SU-DHL-6 (cell line): ENCODE measurements at regions not wholly inside any gene's neighbourhood (a gene's known extent, or its start where the extent isn't known, plus 50 kb on each side); places are given as distances from the start of the nearest gene placed in this dataset.

Experiments used
- H2AFZ ChIP-seq: fragments of 200-600 bp; sonication (generic); 2 replicates; pipeline ENCODE4 v1.6.1; 2014; ENCODE audit warnings: low read depth, mild to moderate bottlenecking, moderate library complexity, mixed read lengths, antibody characterized with exemption, low read length; ENCODE audit not compliant: severe bottlenecking
- H3F3A ChIP-seq: fragments of 200-600 bp; shearing (Covaris generic); 2 replicates; pipeline ENCODE4 v1.6.0; 2016; ENCODE audit warnings: antibody characterized with exemption, mild to moderate bottlenecking; ENCODE audit not compliant: insufficient read depth
- H3K27ac ChIP-seq: fragments of 200-600 bp; sonication (generic); 2 replicates; pipeline ENCODE4 v1.5.1; 2016; ENCODE audit warnings: low read depth, mild to moderate bottlenecking, low read length, moderate library complexity, mixed read lengths
- H3K27me3 ChIP-seq: fragments of 200-600 bp; sonication (generic), shearing (Covaris generic); 2 replicates; pipeline ENCODE4 v1.6.0; 2014; ENCODE audit warnings: mild to moderate bottlenecking, low read length
- H3K36me3 ChIP-seq: fragments of 200-600 bp; sonication (generic); 2 replicates; pipeline ENCODE4 v1.6.1; 2014; ENCODE audit warnings: mild to moderate bottlenecking, low read length, mixed read lengths
- H3K4me2 ChIP-seq: fragments of 300-600, 200-600 bp; shearing (Covaris generic), sonication (generic); 2 replicates; pipeline ENCODE4 v1.6.0; 2014; ENCODE audit warnings: low read length, low read depth, mild to moderate bottlenecking; ENCODE audit not compliant: poor library complexity, severe bottlenecking
- H3K4me3 ChIP-seq: fragments of 200-600 bp; sonication (generic); 2 replicates; pipeline ENCODE4 v1.5.1; 2014; ENCODE audit warnings: antibody characterized with exemption, low read length, mild to moderate bottlenecking, mixed read lengths; ENCODE audit not compliant: insufficient read depth, poor library complexity, severe bottlenecking
- H3K79me2 ChIP-seq: fragments of 200-600 bp; sonication (generic); 2 replicates; pipeline ENCODE4 v1.6.1; 2014; ENCODE audit warnings: mild to moderate bottlenecking, low read length, moderate library complexity; ENCODE audit not compliant: insufficient read depth
- H3K9ac ChIP-seq: fragments of 200-600 bp; sonication (generic); 2 replicates; pipeline ENCODE4 v1.7.0; 2014; ENCODE audit warnings: mild to moderate bottlenecking, low read length
- H3K9me2 ChIP-seq: fragments of 200-600 bp; sonication (generic); replicated peaks from 2 replicates; pipeline ENCODE4 v1.6.1; 2014; ENCODE audit warnings: low read length; ENCODE audit not compliant: insufficient read depth
- H3K9me3 ChIP-seq: fragments of 200-600 bp; sonication (generic); 2 replicates; pipeline ENCODE4 v1.6.1; 2014; ENCODE audit warnings: low read length, mixed read lengths; ENCODE audit not compliant: insufficient read depth
- H4K20me1 ChIP-seq: fragments of 200-600 bp; sonication (generic); 2 replicates; pipeline ENCODE4 v1.6.1; 2014; ENCODE audit warnings: low read depth, mild to moderate bottlenecking, antibody characterized with exemption, low read length, moderate library complexity, mixed read lengths
- CTCF ChIP-seq: fragments of 200-600 bp; sonication (generic); IDR thresholded peaks from one replicate; pipeline ENCODE4 v1.5.1; 2017; ENCODE audit warnings: antibody characterized with exemption, mild to moderate bottlenecking, low read length, moderate library complexity; ENCODE audit not compliant: insufficient read depth, poor library complexity, severe bottlenecking
- EZH2phosphoT487 ChIP-seq: fragments of 200-600 bp; sonication (generic), shearing (Covaris generic); conservative IDR thresholded peaks from 2 replicates; pipeline ENCODE4 v1.6.1; 2018; ENCODE audit warnings: mild to moderate bottlenecking, antibody characterized with exemption, low read length, moderate library complexity, mixed read lengths

- H3K27ac ChIP-seq = no peak overlapping the region
- H3K9me3 ChIP-seq = no peaks in the 10 kb centered on the region
Observed at GRCh38 chr10:34920578-34920977, 105.5 kb upstream of the PARD3 start.

GRCh38 chr10:34918776-34919315 lies 103.8 kb upstream of the PARD3 start:
- Histone ChIP-seq H3K9me2 (no peaks in the 10 kb centered on the region), H2AFZ (no peak overlapping the region), H3K9ac (no peak overlapping the region), H3K36me3 (no peaks in the 10 kb centered on the region), H3K4me3 (no peak overlapping the region), H3F3A (no peaks in the 10 kb centered on the region), H3K9me3 (no peaks in the 10 kb centered on the region), H3K27me3 (no peaks in the 10 kb centered on the region), H4K20me1 (no peaks in the 10 kb centered on the region), H3K27ac (no peak overlapping the region), H3K4me2 (no peak overlapping the region), H3K79me2 (no peaks in the 10 kb centered on the region)
- no peak for TF ChIP-seq EZH2phosphoT487
- TF ChIP-seq CTCF = no peak

More at GRCh38 chr10:34920578-34920977, 105.5 kb upstream of the PARD3 start:
- no peak overlapping the region for H3K4me2 ChIP-seq
- H3K9me2 ChIP-seq = no peaks in the 10 kb centered on the region
- no peaks in the 10 kb centered on the region for H3K27me3 ChIP-seq
- H3K4me3 ChIP-seq = no peak overlapping the region
- no peaks in the 10 kb centered on the region for H4K20me1 ChIP-seq
- H3K36me3 ChIP-seq = no peaks in the 10 kb centered on the region
- no peaks in the 10 kb centered on the region for H3F3A ChIP-seq
- H3K9ac ChIP-seq = no peak overlapping the region
- H3K79me2 ChIP-seq = no peaks in the 10 kb centered on the region
- H2AFZ ChIP-seq = no peak overlapping the region
- no peak for TF ChIP-seq CTCF
- TF ChIP-seq EZH2phosphoT487 = no peak

- no peaks in the 10 kb centered on the region for H3K36me3 ChIP-seq
- H3K9me3 ChIP-seq = no peaks in the 10 kb centered on the region
- H3K4me3 ChIP-seq = no peak overlapping the region
- no peak overlapping the region for H3K27ac ChIP-seq
- H3K27me3 ChIP-seq = no peaks in the 10 kb centered on the region
- H3K79me2 ChIP-seq = no peaks in the 10 kb centered on the region
- no peak overlapping the region for H2AFZ ChIP-seq
- no peak overlapping the region for H3K9ac ChIP-seq
- H4K20me1 ChIP-seq = no peaks in the 10 kb centered on the region
- H3F3A ChIP-seq = no peaks in the 10 kb centered on the region
- TF ChIP-seq EZH2phosphoT487 (no peak), CTCF (no peak)
- H3K9me2 ChIP-seq = no peaks in the 10 kb centered on the region
- H3K4me2 ChIP-seq = no peak overlapping the region
Observed at GRCh38 chr10:34918060-34918775, 103.1 kb upstream of the PARD3 start.
